ENCODE measurements at regions not wholly inside any gene's neighbourhood (a gene's known extent, or its start where the extent isn't known, plus 50 kb on each side); places are given as distances from the start of the nearest gene placed in this dataset.
"Not testable (repeated sequence)": the region's sequence is repeated elsewhere in the genome, so short reads cannot be mapped to it uniquely, and the experiment has no call there.

DNA sequence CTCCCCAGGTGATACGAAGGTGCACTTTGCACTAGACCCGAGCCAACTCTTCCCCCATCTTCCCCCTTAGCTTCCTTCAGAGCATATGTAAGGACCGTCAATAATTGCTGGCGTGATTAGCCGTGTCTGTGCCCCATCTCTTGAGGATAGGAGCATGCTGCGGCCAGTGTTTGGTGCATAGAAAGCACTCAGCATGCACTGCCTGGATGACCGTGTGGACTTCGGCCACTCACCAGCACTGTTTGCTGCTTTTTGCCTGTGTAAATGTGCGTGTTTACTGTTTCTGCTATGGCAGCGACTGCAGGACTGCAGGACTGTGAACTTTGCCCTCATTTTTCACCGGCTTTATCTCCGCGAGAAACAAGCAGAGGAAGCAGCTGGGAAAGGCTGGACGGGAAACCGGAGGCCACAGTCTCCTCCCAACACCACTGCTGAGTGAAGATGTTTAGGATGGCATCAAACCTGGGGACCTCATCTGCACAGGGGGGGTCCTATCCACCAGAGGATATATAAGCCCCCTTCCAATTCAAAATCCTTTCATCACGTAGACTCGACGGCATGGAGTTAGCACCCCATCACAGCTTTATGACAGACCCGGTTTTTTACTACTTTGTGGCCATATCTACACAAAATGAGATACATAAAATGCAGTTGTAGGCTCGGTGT lies 150.6 kb upstream of the AFDN start:
- no peak for DNase-seq

DNA sequence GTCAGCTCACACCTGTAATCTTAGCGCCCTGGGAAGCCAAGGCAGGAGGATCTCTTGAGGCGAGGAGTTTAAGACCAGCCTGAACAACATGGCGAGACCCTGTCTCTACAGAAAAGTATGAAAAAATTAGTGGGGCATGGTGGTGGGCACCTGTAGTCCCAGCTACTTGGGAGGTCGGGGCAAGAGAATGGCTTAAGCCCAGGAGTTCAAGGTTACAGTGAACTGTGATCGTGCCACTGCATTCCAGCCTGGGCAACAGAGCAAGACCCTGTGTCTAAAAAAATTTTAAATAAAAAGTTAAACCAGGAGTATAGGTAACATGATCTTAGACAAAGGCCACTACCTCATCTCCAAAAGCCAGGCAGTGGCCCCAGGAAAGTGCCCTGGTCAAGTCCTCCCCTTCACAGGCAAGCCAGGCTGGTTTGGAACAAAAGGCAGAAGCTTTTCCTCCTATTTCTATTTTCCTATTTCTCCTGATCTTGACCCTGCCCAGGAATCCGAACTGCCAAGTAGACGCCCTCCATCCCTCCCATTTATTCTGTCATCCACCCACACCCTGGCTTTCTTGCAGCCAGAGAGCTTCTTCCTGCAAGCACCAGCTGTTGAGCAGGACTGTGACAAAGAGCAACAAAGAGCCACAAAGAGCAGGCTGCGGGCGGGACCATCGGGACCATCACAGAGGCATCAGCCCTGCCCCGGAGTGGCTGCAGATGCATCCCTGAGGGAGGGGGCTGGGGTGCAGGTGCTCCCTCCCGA lies 149.9 kb upstream of the AFDN start:
- no peak for DNase-seq

DNA sequence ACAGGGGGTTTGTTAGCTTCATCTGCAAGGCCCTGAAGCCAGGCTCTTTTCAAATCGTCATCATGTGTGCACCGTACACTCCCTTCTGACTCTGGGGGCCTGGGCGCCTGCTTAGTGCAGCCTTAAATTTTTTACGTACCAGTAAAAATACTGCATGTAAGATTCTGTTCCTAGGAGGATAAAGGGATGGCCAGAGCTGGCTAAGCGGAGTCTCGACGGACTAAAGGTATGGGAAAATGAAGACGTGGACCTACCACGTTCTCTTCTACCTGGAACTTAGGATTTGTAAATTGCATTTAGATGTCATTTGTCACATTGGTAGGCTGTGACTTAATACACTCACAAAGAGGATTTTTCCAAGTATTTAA lies 149.3 kb upstream of the AFDN start:
- DNase-seq, result no peak

DNA sequence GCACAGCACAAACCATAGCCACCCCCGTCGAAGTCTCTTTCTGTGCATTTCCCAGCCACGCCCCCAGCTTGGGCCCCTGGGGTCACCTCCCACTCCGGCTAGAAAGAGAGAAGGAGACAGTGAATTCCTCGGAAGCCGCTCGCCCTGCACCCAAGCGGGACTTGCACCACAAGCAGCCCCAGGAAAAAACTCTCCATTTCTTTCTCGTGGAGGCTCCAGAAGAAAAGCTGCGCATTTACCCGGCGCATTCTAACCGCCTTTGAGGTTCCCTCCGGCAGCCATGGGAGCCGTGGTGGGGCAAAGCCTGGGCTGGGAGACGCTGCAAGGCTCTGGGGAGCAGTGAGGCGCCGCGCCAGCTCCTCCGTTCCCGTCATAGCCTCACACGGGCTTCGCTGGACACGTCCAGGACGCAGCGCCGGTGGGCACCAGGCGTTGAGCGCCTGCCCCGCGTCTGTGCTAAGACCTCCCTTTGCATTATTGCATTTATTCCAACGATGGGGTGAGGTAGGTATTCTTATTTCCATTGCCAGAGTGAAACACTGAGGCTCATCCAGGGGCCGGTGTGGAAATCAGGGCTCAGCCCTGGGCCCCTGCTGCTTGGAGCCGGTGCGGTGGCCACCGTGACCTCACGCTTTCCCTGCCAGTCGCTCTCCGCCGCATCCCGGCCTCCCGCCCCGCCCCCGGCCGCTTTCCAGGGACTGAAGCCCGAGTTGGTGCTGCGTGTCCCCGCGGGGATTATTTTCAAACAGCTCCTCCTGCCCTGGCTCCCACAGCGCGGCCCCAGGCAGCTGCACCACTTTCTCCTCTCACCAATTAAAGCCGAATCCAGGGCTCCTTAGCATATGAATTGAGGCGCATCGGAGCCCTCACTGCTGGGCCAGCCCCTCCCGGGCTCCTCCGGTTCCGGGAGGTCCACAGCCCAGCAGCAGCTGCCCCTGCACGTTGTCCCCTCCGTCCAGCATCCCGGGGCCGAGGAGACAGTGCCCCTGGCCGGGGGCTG lies 148.3 kb upstream of the AFDN start:
- no peak for DNase-seq

DNA sequence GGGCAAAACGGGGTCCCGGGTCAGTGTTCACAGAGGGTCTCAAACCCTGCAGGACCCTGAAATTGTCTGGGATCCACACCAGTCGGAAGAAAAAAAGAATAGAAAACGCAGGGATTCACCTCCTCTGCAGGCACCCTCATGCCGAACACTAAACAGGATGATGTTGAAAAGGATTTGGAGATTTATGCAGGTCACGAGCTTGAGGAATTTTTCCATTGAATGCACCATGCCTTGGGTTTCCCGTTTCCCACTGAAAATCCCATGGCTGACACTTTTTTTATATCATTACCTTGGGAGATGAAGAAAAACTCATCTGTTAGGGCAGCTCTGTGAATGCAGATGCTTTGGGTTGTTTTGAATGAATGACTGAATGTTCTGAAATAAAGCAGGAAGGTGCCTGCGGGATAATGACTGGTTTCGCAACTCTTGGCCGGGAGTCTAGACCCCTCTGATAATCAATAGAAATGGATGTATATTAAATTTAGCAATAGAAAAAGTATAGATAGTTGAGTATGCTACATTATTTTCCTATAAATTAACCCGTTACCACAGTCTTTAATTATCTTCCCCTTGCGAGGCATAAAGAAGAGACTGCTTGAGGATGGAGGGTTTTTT lies 147.5 kb upstream of the AFDN start:
- no peak for DNase-seq

DNA sequence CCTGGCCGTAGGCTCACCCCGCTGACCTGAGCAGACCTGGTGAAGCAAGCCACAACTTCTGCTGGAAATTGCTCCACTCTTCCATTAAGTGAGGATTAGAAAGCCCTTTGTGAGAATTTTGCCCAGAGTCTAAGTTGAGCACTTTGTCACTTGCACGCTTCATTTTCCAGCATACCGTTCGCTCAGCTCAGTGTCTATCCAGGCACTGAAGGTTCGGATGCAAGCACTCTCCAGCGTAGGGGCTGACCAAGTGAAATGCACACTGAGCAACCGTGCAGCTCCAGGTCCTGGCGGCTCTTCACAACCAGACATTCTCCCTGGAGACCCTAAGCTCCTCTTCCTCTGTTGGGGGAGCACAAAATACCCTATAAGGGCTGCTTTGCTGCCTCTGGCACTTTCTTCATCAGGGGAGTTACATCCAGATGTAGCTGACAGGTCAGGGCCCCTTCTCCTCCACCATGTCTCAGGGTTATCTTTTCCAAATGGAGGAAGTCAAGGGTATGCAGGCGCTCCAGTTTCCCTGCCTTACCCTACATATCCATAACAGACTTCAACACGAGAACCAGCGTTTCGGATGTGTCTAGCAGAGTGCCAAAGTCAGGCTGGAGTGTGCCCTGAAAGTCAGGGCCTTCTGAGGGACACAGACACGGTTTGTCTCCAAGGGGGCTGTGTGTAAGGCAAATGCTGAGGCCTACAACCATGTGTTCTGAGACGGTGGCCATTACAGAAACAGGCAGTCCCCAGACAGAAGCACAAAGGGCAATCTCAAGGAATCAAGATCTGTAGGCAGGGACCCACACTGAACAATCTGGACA lies 146.7 kb upstream of the AFDN start:
- DNase-seq, result no peak

DNA sequence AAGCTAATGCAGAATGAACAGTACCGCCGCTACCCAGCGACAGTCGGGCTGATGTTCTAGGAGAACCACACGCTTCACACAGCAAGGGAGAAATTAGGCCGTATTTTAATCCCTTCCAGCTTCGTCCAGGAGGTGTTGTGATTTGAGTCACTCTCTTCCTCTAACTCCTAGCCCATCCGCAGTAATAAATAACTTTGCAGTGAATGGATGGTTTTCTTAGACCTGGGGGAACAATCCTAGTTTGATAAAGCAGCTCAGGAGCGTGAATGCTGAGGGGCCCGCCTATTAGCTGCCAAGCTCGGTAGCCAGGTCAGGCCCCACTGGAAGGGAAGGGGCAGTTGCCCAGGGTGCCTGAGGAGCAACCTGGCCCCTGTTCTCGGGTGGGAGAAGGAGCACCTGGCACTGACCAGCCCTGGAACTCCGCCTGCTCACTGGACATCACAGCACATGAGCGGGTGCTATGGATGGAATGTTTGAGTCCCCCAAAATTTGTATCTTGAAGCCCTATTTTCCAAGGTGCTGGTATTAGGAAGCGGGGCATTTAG lies 146.0 kb upstream of the AFDN start:
- DNase-seq, result no peak

DNA sequence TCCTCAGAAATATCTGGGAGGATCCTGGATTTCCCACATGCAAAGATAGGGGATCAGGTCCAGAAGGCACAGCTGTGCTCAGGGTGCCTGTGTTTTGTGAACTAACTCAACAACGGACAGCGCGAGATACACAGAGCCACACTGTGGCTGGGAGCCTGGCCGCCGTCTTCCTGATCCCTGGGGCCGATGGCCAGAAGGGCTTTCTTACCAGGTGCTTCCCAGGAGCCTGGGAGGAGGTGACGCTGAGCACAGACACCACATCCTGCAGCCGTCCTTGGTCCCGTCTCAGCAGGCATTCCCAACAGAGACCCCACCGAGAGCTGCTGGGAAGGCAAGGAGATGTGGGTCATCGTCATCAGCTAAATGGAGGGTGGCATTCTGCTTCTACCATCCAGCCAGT lies 144.6 kb upstream of the AFDN start:
- DNase-seq, result no peak

DNA sequence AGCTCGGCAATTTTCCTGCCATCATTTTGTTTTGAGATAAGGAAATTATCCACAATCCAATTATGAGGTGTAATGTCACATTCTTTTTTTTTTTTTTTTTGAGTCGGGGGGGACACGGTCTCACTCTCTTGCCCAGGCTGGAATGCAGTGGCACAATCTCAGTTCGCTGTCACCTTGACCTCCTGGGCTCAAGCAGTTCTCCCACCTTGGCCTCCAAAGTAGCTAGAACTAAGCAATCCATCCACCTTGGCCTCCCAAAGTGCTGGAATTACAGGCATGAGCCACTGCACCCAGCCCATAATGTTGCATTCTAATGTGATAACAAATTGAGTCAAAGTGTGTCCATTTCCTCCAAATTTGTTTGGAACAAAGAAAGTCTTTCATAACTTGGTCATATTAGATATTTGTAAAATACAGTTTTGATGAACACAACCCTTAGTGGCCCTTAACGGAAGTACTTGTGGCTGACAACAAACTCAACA lies 144.1 kb upstream of the AFDN start:
- DNase-seq, result no peak

DNA sequence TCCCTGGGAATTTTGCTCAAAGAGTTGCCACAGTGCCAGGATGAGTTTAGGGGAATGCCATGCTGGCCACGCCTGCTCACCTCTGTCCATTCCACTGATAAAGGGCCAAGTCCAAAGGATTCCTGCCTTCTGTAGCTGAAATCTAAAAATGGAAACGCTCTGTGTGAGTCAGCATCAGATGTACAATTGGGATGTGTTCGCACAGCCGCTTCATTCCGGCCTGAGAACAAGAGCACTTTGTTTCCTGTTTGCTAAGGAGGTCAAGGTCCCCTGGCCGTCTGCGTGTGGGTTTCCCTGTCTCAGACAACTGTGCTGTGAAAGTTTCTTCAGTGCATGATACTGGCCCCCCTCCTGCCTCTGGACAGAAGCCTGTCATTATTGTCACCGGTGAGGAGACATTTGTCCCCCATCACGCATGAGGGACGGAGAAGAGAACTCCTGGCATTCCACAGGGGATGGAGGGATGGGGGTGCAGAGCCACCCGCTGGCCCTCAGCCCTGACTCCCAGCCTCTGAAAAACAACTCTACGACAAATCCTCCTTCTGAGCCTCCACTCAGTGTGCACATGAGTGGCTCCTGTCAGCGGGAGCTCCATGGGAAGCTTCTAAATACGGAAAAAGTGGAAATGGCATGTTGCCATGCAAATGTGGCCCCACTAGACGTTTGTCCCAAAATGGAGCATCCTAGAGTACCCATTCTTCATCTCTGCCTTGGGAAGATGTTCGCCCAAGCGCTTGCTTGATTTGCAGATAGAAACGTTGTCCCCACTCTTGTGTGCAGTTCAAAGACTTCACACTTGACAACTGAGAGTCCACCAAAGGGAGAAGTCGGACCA lies 143.5 kb upstream of the AFDN start:
- no peak for DNase-seq

DNA sequence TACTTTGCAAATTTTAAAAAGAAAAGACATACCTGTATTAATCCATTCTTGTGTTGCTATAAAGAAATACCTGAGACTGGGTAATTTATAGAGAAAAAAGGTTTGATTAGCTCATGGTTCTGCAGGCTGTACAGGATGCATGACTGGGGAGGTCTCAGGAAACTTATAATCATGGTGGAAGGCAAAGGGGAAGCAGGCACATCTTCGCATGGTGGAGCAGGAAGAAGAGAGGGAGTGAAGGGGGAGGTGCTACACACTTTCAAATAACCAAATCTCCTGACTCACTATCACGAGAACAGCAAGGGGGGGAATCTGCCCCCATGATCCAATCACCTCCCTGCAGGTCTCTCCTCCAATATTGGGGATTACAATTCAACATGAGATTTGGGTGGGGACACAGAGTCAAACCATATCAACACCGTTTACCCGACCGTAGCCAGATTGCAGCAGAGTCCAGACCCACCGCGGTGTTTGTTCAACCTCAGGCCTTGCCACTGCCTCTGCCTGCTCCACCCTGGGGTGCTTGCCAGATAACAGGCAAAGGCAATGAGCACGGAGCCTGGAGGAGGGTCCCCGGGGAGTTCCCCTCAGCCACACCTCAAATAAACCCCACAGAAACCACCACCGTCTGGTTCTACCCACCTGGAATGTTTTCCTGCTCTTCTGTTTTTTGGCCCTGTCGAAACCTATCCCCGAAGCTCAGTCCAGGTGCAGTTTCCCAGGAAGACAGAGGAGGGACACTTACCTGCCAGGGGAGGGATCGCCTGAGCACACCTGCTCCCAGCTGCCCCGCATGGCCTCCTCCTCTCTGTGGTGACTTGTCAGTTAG lies 142.2 kb upstream of the AFDN start:
- DNase-seq, result no peak

DNA sequence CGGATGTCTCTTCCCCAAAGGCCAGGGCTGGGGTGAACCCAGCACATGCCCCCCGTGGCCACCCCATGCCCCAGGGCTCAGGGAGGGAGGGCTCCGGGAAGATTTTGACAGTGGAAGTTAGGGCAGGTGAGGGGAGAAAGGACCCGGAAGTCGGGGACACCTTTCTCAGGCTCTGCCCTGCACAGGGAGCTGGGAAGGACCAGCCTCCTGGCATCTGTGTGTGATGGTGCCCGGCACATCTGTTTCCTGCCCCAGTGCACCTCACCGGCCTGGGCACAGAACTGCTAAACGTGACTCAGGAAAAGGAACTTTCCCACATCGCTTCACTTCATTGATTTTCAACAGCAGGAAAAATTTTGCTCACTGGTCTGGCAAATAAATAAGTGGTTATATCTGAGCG lies 141.1 kb upstream of the AFDN start:
- no peak for DNase-seq

DNA sequence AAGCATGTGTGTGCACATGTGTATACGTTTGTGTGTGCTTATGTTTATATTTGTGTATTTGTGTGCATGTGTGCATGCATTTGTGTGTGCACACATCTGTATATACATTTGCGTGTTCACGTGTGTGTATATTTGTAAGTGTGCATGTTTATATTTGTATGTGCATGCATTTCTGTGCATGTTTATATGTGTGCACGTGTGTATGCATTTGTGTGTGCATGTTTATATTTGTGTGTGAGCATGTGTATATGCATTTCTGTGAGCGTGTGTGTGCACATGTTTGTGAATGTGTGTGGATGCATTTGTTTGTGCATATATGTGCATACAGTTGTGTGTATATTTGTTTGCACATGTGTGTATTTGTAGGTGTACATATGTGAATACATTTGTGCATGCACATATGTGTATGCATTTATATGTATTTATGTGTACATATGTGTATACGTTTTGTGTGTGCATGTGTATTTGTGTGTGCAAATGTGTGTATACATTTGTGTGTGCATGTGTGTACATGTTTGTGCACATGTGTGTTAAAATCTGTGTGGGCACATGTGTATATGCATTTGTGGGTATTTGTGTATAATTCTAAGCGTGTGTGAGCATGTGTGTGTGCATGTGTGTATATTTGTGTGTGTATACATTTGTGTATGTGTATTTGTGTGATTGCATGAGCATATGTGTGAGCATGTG lies 140.4 kb upstream of the AFDN start:
- no peak for DNase-seq

DNA sequence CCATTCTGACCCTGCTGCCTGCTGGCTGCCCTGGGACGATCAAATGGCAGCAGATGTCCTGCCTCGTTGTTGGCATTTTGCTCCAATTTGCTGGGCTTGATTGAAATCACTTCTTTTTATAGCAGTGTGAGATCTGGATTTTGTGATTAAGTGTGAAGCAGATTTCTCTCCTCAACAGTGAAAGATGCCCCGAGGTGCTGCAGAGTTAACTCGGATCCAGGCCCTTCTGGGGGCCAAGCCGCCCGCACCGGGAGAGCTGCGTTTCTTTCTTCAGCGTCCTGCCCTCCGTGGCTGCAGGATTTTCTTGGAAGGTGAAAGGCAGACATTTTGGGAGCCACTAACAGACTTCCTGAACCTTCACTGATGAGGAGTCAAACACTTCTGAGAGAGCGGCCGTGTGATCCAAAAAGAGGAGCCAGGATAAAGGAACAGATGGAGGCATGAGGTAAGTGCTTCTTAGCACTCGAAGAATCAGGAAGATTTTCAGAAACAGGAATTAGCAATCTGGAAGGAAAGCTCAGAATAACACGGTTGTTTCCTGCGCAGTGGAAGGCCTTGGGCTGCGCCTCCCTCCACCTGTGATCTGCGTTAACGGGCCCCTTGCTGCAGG lies 139.5 kb upstream of the AFDN start:
- DNase-seq, result no peak

DNA sequence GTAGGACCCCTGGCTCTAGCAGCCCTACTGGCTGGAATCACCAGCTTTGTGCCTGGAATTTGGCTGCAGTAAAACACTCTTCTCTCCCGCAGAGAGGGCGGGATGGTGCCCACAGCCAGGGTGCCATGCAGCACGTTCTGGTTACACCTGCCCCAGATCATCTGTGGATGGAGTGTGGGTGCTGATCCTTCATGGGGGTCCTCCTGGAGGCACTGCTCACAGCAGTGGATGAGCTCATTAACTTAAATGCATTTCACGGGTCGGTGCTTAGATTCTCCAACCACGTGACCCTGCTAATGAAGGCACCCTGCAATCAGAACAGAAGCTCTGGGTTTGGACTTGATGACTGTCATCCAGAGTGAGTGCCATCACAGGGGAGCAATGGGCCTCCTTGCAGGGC lies 138.6 kb upstream of the AFDN start:
- DNase-seq, result no peak

DNA sequence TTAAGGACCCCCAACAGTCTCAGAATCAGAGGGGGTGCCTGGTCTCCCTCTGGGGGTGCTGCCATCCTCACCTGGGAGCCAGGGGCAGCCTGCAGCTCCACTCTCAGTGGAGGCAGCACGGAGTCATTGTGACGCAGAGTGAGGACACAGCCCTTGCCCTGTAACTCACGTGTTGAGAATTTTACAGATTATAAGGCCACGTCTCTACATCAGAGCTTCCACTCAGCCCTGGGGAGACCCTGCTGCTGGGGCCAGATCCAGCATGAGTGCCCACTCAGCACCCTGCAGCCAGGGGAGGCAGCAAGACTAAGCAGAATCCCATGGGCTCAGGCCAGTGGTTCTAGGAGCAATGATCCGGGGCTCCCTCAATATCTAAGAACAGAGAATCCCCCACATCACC lies 137.4 kb upstream of the AFDN start:
- DNase-seq, result no peak

DNA sequence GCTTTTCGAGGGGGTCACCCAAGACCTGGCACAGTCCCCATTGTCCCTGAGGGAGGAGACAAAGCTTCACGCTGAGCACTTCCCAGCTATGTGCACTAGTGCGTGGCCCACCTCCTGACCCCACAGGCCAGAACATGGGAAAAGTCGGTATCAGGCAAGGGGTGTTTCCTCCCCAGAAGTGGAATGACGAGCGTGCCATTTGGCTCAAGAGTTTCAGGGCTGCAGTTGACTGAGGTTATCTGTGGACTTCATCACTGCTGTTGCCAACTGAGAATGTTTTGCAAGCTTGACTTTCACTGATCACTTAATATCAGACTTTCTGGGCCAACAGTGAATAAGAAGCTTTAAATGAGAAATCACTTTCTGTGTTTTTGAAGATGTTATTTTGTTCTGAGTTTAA lies 137.0 kb upstream of the AFDN start:
- no peak for DNase-seq

DNA sequence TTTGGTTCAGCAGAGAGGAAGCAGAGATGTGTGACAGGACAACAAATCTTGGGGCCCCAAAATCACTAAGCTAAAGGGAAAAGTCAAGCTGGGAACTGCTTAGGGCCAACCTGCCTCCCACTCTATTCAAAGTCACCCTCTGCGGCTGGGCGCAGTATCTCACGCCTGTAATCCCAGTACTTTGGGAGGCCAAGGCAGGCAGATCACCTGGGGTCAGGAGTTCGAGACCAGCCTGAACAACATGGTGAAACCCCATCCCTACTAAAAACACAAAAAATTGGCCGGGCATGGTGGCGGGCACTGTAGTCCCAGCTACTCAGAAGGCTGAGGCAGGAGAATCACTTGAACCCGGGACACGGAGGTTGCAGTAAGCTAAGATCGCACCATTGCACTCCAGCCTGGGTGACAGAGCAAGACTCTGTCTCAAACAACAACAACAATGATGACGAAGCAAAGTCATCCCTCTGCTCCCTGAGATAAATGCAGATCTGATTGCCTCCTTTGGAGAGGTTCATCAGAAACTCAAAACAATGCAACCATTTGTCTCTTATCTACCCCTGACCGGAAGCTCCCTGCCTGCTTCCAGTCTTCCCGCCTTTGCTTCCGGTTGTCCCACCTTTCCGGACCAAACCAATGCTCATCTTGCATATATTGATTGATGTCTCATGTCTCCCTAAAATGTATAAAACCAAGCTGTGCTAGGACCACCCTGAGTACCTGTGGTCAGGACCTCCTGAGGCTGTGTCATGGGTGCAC lies 136.4 kb upstream of the AFDN start:
- not testable (repeated sequence) for DNase-seq
